ENCODE measurements at regions not wholly inside any gene's neighbourhood (a gene's known extent, or its start where the extent isn't known, plus 50 kb on each side); places are given as distances from the start of the nearest gene placed in this dataset.

GRCh38 chr5:105132581-105132980 is 1570.0 kb upstream of the NUDT12 start:
- TF ChIP-seq CTCF (IDR thresholded peaks at IDR 0.05; ENCODE audit: low read length), result no peak
- no peak for TF ChIP-seq EZH2 (IDR thresholded peaks at IDR 0.05; ENCODE audit: borderline replicate concordance, low read length)
